Stimulated activated CD4-positive, alpha-beta T cell treated with anti-CD3 and anti-CD28 coated beads, Interleukin-12 subunit alpha, Interleukin-12 subunit beta, amount 100 ng/mL, for 48 hours (primary cell): ENCODE measurements at regions not wholly inside any gene's neighbourhood (a gene's known extent, or its start where the extent isn't known, plus 50 kb on each side); places are given as distances from the start of the nearest gene placed in this dataset.

Experiments used
- DNase-seq, 3 donors: peaks; one replicate each; pipeline ENCODE4 v3.0.0-alpha.2; 2020; ENCODE audit warnings: low read depth in 2 of 3, low spot score in 1 of 3

GRCh38 chr4:24117975-24118374 is 228.1 kb upstream of the PPARGC1A start:
- DNase-seq: no peak

- DNase-seq: no peak
These were observed 226.3 kb upstream of the PPARGC1A start for GRCh38 chr4:24116107-24116506.

GRCh38 chr4:24114919-24115500 is 225.2 kb upstream of the PPARGC1A start:
- no peak for DNase-seq

GRCh38 chr4:24114444-24114843 is 224.6 kb upstream of the PPARGC1A start:
- DNase-seq: no peak

- DNase-seq: no peak
These were observed 222.6 kb upstream of the PPARGC1A start for GRCh38 chr4:24112466-24112865.

GRCh38 chr4:24108567-24108966 is 218.7 kb upstream of the PPARGC1A start:
- no peak for DNase-seq

GRCh38 chr4:24105327-24106038 is 215.6 kb upstream of the PPARGC1A start:
- DNase-seq: no peak

- DNase-seq: no peak
These were observed 214.3 kb upstream of the PPARGC1A start for GRCh38 chr4:24104158-24104565.

- no peak for DNase-seq
These were observed 213.7 kb upstream of the PPARGC1A start for GRCh38 chr4:24103434-24104157.

GRCh38 chr4:24102621-24103020 is 212.8 kb upstream of the PPARGC1A start:
- no peak for DNase-seq

GRCh38 chr4:24096603-24097002 is 206.8 kb upstream of the PPARGC1A start:
- no peak for DNase-seq

- DNase-seq: no peak
These were observed 204.9 kb upstream of the PPARGC1A start for GRCh38 chr4:24094726-24095125.

GRCh38 chr4:24093446-24093845 is 203.6 kb upstream of the PPARGC1A start:
- DNase-seq: no peak

- DNase-seq: no peak
These were observed 201.9 kb upstream of the PPARGC1A start for GRCh38 chr4:24091639-24092233.

- DNase-seq: no peak
These were observed 200.1 kb upstream of the PPARGC1A start for GRCh38 chr4:24089851-24090534.

GRCh38 chr4:24080871-24081270 is 191.0 kb upstream of the PPARGC1A start:
- no peak for DNase-seq

- DNase-seq: no peak
These were observed 188.6 kb upstream of the PPARGC1A start for GRCh38 chr4:24078347-24078962.

GRCh38 chr4:24076811-24077210 is 187.0 kb upstream of the PPARGC1A start:
- no peak for DNase-seq

- no peak for DNase-seq
These were observed 184.1 kb upstream of the PPARGC1A start for GRCh38 chr4:24073948-24074347.

- DNase-seq: no peak
These were observed 181.9 kb upstream of the PPARGC1A start for GRCh38 chr4:24071612-24072372.
